ENCODE measurements at regions not wholly inside any gene's neighbourhood (a gene's known extent, or its start where the extent isn't known, plus 50 kb on each side); places are given as distances from the start of the nearest gene placed in this dataset.

- in situ Hi-C loops (cut with MboI) = no loop called here
- ATAC-seq = no peak
- BruUV-seq (replicated peaks) = no TSS peak
- no peaks in the 10 kb centered on the region; a peak in 1 of 5 replicates for H3K4me1 ChIP-seq (replicated peaks in 1 of 2; ENCODE audit: control insufficient read depth in 2 of 2, insufficient read depth in 2 of 2, low read length in 2 of 2)
- no peaks in the 10 kb centered on the region for H3K9me3 ChIP-seq (replicated peaks; ENCODE audit: control insufficient read depth, insufficient read depth, low read depth, low read length)
- H3K27ac ChIP-seq (ENCODE audit: extremely low read depth, low read depth, low read length) = no peak overlapping the region
- H3K9me1 ChIP-seq (ENCODE audit: control insufficient read depth, insufficient read depth, low read length) = no peaks in the 10 kb centered on the region
- peaks cover 10 to 71% of the 10 kb centered on the region in 2 experiments; a peak in 3 of 5 replicates for H3K27me3 ChIP-seq (ENCODE audit: control insufficient read depth in 2 of 2, insufficient read depth in 2 of 2, low read length in 2 of 2)
- no peak overlapping the region for H3K4me3 ChIP-seq
- H3K36me3 ChIP-seq (ENCODE audit: control insufficient read depth, insufficient read depth, low read length) = no peaks in the 10 kb centered on the region
- no peak for FAIRE-seq
- WGBS (ENCODE audit: insufficient coverage, low coverage, missing lambda C conversion rate) = 6% methylated on average over 6 of the region's 6 CpGs
- DNase-seq (ENCODE audit: extremely low read depth in 1 of 4, low spot score in 3 of 4) = no peak
- no peaks in the 10 kb centered on the region for H3K79me2 ChIP-seq (ENCODE audit: control insufficient read depth, insufficient read depth, low read length)
- TF ChIP-seq ZHX1 (conservative IDR thresholded peaks at IDR 0.05; ENCODE audit: low read length) = no peak
- TF ChIP-seq, protein P1, sequence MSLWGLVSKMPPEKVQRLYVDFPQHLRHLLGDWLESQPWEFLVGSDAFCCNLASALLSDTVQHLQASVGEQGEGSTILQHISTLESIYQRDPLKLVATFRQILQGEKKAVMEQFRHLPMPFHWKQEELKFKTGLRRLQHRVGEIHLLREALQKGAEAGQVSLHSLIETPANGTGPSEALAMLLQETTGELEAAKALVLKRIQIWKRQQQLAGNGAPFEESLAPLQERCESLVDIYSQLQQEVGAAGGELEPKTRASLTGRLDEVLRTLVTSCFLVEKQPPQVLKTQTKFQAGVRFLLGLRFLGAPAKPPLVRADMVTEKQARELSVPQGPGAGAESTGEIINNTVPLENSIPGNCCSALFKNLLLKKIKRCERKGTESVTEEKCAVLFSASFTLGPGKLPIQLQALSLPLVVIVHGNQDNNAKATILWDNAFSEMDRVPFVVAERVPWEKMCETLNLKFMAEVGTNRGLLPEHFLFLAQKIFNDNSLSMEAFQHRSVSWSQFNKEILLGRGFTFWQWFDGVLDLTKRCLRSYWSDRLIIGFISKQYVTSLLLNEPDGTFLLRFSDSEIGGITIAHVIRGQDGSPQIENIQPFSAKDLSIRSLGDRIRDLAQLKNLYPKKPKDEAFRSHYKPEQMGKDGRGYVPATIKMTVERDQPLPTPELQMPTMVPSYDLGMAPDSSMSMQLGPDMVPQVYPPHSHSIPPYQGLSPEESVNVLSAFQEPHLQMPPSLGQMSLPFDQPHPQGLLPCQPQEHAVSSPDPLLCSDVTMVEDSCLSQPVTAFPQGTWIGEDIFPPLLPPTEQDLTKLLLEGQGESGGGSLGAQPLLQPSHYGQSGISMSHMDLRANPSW (CRISPR knock-in tag; IDR thresholded peaks at IDR 0.05) = no peak
- no peak for TF ChIP-seq SMAD2 (IDR thresholded peaks at IDR 0.05; ENCODE audit: low read depth, low read length)
- TF ChIP-seq ZNF668 (CRISPR knock-in tag; IDR thresholded peaks at IDR 0.05) = no peak
- no peak for TF ChIP-seq FOXP4 (CRISPR knock-in tag; IDR thresholded peaks at IDR 0.05; ENCODE audit: borderline replicate concordance)
- no peak for TF ChIP-seq ARID3A (IDR thresholded peaks at IDR 0.05; ENCODE audit: borderline replicate concordance, low read depth, low read length)
- no peak for TF ChIP-seq BRD9 (IDR thresholded peaks at IDR 0.05; ENCODE audit: low read depth, partially characterized antibody)
- TF ChIP-seq ZNF444 (CRISPR knock-in tag; IDR thresholded peaks at IDR 0.05) = no peak
- no peak for TF ChIP-seq TRIM28 (IDR thresholded peaks at IDR 0.05)
- TF ChIP-seq, protein P2, sequence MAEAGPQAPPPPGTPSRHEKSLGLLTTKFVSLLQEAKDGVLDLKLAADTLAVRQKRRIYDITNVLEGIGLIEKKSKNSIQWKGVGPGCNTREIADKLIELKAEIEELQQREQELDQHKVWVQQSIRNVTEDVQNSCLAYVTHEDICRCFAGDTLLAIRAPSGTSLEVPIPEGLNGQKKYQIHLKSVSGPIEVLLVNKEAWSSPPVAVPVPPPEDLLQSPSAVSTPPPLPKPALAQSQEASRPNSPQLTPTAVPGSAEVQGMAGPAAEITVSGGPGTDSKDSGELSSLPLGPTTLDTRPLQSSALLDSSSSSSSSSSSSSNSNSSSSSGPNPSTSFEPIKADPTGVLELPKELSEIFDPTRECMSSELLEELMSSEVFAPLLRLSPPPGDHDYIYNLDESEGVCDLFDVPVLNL (CRISPR knock-in tag; IDR thresholded peaks at IDR 0.05; ENCODE audit: low read depth) = no peak
- no peak for TF ChIP-seq COPS2 (conservative IDR thresholded peaks at IDR 0.05)
- TF ChIP-seq ZNF764 (CRISPR knock-in tag; IDR thresholded peaks at IDR 0.05; ENCODE audit: low read depth) = no peak
- no peak for TF ChIP-seq ARHGAP35 (IDR thresholded peaks at IDR 0.05; ENCODE audit: partially characterized antibody)
- TF ChIP-seq HDAC2 (IDR thresholded peaks at IDR 0.05) = no peak
- no peaks in the 10 kb centered on the region for H4K20me1 ChIP-seq (replicated peaks; ENCODE audit: control insufficient read depth, insufficient read depth, low read length)
- intact Hi-C loops (cut with micrococcal nuclease) = no loop called here
- no peak overlapping the region for H3K9ac ChIP-seq (ENCODE audit: insufficient read depth in 1 of 2, low read depth in 2 of 2, low read length in 2 of 2)
- ChIA-PET CTCF (ENCODE audit: low intra/inter-chr PET ratio) (no interaction called here), POLR2A (interaction anchor here (0.6 kb wide), 1 partner anchor 419 kb away, joined by 3 read pairs; no protein-coding TSS in a partner anchor)
- no peak overlapping the region for H2AFZ ChIP-seq (ENCODE audit: low read depth, low read length)
- H3K4me2 ChIP-seq (ENCODE audit: insufficient read depth, low read length) = no peak overlapping the region
Observed at GRCh38 chr2:128525653-128526052, 207.0 kb upstream of the HS6ST1 start.
